GM12865 (cell line): ENCODE measurements at regions not wholly inside any gene's neighbourhood (a gene's known extent, or its start where the extent isn't known, plus 50 kb on each side); places are given as distances from the start of the nearest gene placed in this dataset.

Source experiments
- DNase-seq: peaks from one replicate; pipeline ENCODE4 v3.0.0; 2010; ENCODE audit warnings: low read depth
- H3K4me3 ChIP-seq: 2 replicates; pipeline ENCODE4 v1.5.1; 2011; ENCODE audit warnings: mild to moderate bottlenecking, low read depth, low read length, control low read depth
- CTCF ChIP-seq: IDR thresholded peaks from 2 replicates; pipeline ENCODE4 v1.5.1; 2011; ENCODE audit warnings: low read length, control low read depth, low read depth, inconsistent platforms; ENCODE audit not compliant: insufficient read depth; ENCODE audit errors: missing control alignments

GRCh38 chr16:85267414-85267945, 155.2 kb upstream of the CIBAR2 start:
- DNase-seq, result no peak
- no peak for TF ChIP-seq CTCF

GRCh38 chr16:85269165-85269564, 156.9 kb upstream of the CIBAR2 start:
- DNase-seq, result no peak
- H3K4me3 ChIP-seq, result no peak overlapping the region
- TF ChIP-seq CTCF, result no peak

More at GRCh38 chr16:85267414-85267945, 155.2 kb upstream of the CIBAR2 start:
- H3K4me3 ChIP-seq, result no peak overlapping the region

GRCh38 chr16:85270374-85270773, 158.1 kb upstream of the CIBAR2 start:
- H3K4me3 ChIP-seq, result no peak overlapping the region
- no peak for TF ChIP-seq CTCF
- DNase-seq, result no peak

GRCh38 chr16:85271198-85271597, 158.9 kb upstream of the CIBAR2 start:
- no peak for DNase-seq
- no peak for TF ChIP-seq CTCF
- no peak overlapping the region for H3K4me3 ChIP-seq

- DNase-seq, result no peak
These were observed 161.0 kb upstream of the CIBAR2 start for GRCh38 chr16:85273293-85273692.

GRCh38 chr16:85274501-85274900, 162.2 kb upstream of the CIBAR2 start:
- TF ChIP-seq CTCF, result no peak
- no peak for DNase-seq
- no peak overlapping the region for H3K4me3 ChIP-seq

More at GRCh38 chr16:85273293-85273692, 161.0 kb upstream of the CIBAR2 start:
- TF ChIP-seq CTCF, result no peak
- no peak overlapping the region for H3K4me3 ChIP-seq

GRCh38 chr16:85274924-85275323, 162.7 kb upstream of the CIBAR2 start:
- no peak for TF ChIP-seq CTCF
- DNase-seq, result no peak

More at GRCh38 chr16:85274924-85275323, 162.7 kb upstream of the CIBAR2 start:
- no peak overlapping the region for H3K4me3 ChIP-seq
